H9 (cell line): ENCODE measurements at regions not wholly inside any gene's neighbourhood (a gene's known extent, or its start where the extent isn't known, plus 50 kb on each side); places are given as distances from the start of the nearest gene placed in this dataset.
A peak's percentile ranks its signal among the peaks of the same experiment; 100 is the strongest.

Experiments
- DNase-seq: peaks from one replicate; pipeline ENCODE4 v3.0.0-alpha.2; 2017
- H2AFZ ChIP-seq: one replicate; pipeline ENCODE4 v1.6.1; 2013; ENCODE audit warnings: mild to moderate bottlenecking, low read length, control low read depth, moderate library complexity
- H2AK5ac ChIP-seq: 2 replicates; pipeline ENCODE4 v1.6.1; 2013; ENCODE audit warnings: low read length, control low read depth, mixed read lengths; ENCODE audit not compliant: insufficient read length
- H2BK120ac ChIP-seq: one replicate; pipeline ENCODE4 v1.6.1; 2013; ENCODE audit warnings: low read depth, mild to moderate bottlenecking, low read length, control low read depth, inconsistent platforms; ENCODE audit not compliant: poor library complexity, severe bottlenecking
- H2BK12ac ChIP-seq: 2 replicates; pipeline ENCODE4 v1.6.1; 2013; ENCODE audit warnings: low read length, control low read depth, mixed read lengths, low read depth; ENCODE audit not compliant: insufficient read length
- H2BK15ac ChIP-seq: 2 replicates; pipeline ENCODE4 v1.6.1; 2013; ENCODE audit warnings: low read depth, low read length, control low read depth
- H2BK20ac ChIP-seq: one replicate; pipeline ENCODE4 v1.6.1; 2013; ENCODE audit warnings: low read depth, mild to moderate bottlenecking, low read length, control low read depth, inconsistent platforms; ENCODE audit not compliant: poor library complexity, severe bottlenecking
- H2BK5ac ChIP-seq: 2 replicates; pipeline ENCODE4 v1.6.1; 2013; ENCODE audit warnings: low read length, control low read depth, mixed read lengths; ENCODE audit not compliant: insufficient read length
- H3K14ac ChIP-seq: 2 replicates; pipeline ENCODE4 v1.6.1; 2013; ENCODE audit warnings: low read length, control low read depth; ENCODE audit not compliant: insufficient read depth
- H3K18ac ChIP-seq: 2 replicates; pipeline ENCODE4 v1.6.1; 2013; ENCODE audit warnings: low read depth, mild to moderate bottlenecking, mixed read lengths, low read length, control low read depth; ENCODE audit not compliant: insufficient read length
- H3K23ac ChIP-seq: 2 replicates; pipeline ENCODE4 v1.6.1; 2013; ENCODE audit warnings: low read length, control low read depth, mixed read lengths, low read depth; ENCODE audit not compliant: insufficient read length
- H3K23me2 ChIP-seq: 2 replicates; pipeline ENCODE4 v1.6.1; 2013; ENCODE audit warnings: low read depth, mild to moderate bottlenecking, mixed read lengths, low read length, control low read depth; ENCODE audit not compliant: insufficient read length, poor library complexity, severe bottlenecking
- H3K27ac ChIP-seq: 2 replicates; pipeline ENCODE4 v1.5.1; 2013; ENCODE audit warnings: low read length, control low read depth, mixed read lengths, low read depth; ENCODE audit not compliant: insufficient read length
- H3K27me3 ChIP-seq: 2 replicates; pipeline ENCODE4 v1.6.1; 2013; ENCODE audit warnings: low read length, control low read depth, inconsistent platforms; ENCODE audit not compliant: insufficient read depth
- H3K4ac ChIP-seq: 2 replicates; pipeline ENCODE4 v1.6.1; 2013; ENCODE audit warnings: low read depth, mild to moderate bottlenecking, control low read depth, inconsistent platforms, low read length, moderate library complexity
- H3K4me1 ChIP-seq: 2 replicates; pipeline ENCODE4 v1.6.1; 2013; ENCODE audit warnings: low read length, control low read depth, inconsistent platforms; ENCODE audit not compliant: insufficient read depth
- H3K4me2 ChIP-seq: 2 replicates; pipeline ENCODE4 v1.6.1; 2013; ENCODE audit warnings: low read length, control low read depth, mixed read lengths; ENCODE audit not compliant: insufficient read length, insufficient read depth
- H3K56ac ChIP-seq: 2 replicates; pipeline ENCODE4 v1.6.1; 2013; ENCODE audit warnings: low read depth, mild to moderate bottlenecking, mixed read lengths, low read length, control low read depth; ENCODE audit not compliant: insufficient read length
- H3K79me1 ChIP-seq: 2 replicates; pipeline ENCODE4 v1.6.1; 2013; ENCODE audit warnings: low read depth, mild to moderate bottlenecking, moderate library complexity, low read length, control low read depth, inconsistent platforms; ENCODE audit not compliant: insufficient read depth, poor library complexity, severe bottlenecking
- H3K79me2 ChIP-seq: 2 replicates; pipeline ENCODE4 v1.6.1; 2013; ENCODE audit warnings: low read length, control low read depth, inconsistent platforms; ENCODE audit not compliant: insufficient read depth
- H3K9ac ChIP-seq: 2 replicates; pipeline ENCODE4 v1.6.1; 2013; ENCODE audit warnings: low read length, control low read depth, mixed read lengths; ENCODE audit not compliant: insufficient read length; ENCODE audit errors: extremely low read depth
- H3K9me3 ChIP-seq: one replicate; pipeline ENCODE4 v1.6.1; 2013; ENCODE audit warnings: low read depth, low read length, inconsistent platforms; ENCODE audit not compliant: control insufficient read depth
- H3T11ph ChIP-seq: one replicate; pipeline ENCODE4 v1.6.1; 2013; ENCODE audit warnings: mild to moderate bottlenecking, low read length, control low read depth, inconsistent platforms
- H4K20me1 ChIP-seq: one replicate; pipeline ENCODE4 v1.6.1; 2013; ENCODE audit not compliant: control insufficient read depth, insufficient read length, insufficient read depth
- H4K5ac ChIP-seq: 2 replicates; pipeline ENCODE4 v1.6.1; 2013; ENCODE audit warnings: low read depth, mild to moderate bottlenecking, mixed read lengths, low read length, control low read depth; ENCODE audit not compliant: insufficient read length
- H4K8ac ChIP-seq: replicated peaks from 2 replicates; pipeline ENCODE4 v1.6.1; 2013; ENCODE audit warnings: low read length, control low read depth, mixed read lengths, low read depth; ENCODE audit not compliant: insufficient read length
- H4K91ac ChIP-seq: 2 replicates; pipeline ENCODE4 v1.6.1; 2013; ENCODE audit warnings: low read depth, mild to moderate bottlenecking, moderate library complexity, mixed read lengths, low read length, control low read depth; ENCODE audit not compliant: insufficient read length
- H3K27ac Mint-ChIP-seq, 3 experiments: 2 replicates in 2 of 3; 3 replicates in 1 of 3; pipeline ENCODE4 v1.8.0; 2020 to 2021; ENCODE audit warnings: mixed read lengths in 3 of 3, mild to moderate bottlenecking in 1 of 3, moderate library complexity in 1 of 3
- H3K27me3 Mint-ChIP-seq: 2 replicates; pipeline ENCODE4 v1.8.0; 2021; ENCODE audit warnings: low read depth, mild to moderate bottlenecking, moderate library complexity, mixed read lengths
- H3K36me3 Mint-ChIP-seq, 3 experiments: 2 replicates in 2 of 3; 3 replicates in 1 of 3; pipeline ENCODE4 v1.8.0; 2020 to 2021; ENCODE audit warnings: low read depth in 3 of 3, mixed read lengths in 3 of 3; ENCODE audit not compliant: insufficient read depth in 1 of 3
- H3K4me1 Mint-ChIP-seq, 2 experiments: 2 replicates each; pipeline ENCODE4 v1.8.0; 2020; ENCODE audit warnings: mixed read lengths in 2 of 2
- H3K4me3 Mint-ChIP-seq, 2 experiments: 2 replicates in 1 of 2; 3 replicates in 1 of 2; pipeline ENCODE4 v1.8.0; 2020 to 2021; ENCODE audit warnings: mild to moderate bottlenecking in 2 of 2, mixed read lengths in 2 of 2, moderate library complexity in 1 of 2
- H3K9me3 Mint-ChIP-seq, 2 experiments: 2 replicates in 1 of 2; 3 replicates in 1 of 2; pipeline ENCODE4 v1.8.0; 2020; ENCODE audit warnings: mild to moderate bottlenecking in 2 of 2, mixed read lengths in 2 of 2, moderate library complexity in 1 of 2
- WGBS: extraction: QIAGEN DNeasy Blood & Tissue Kit; methylation state at CpG from one replicate; pipeline ENCODE4 v1.1.7; 2013; ENCODE audit warnings: missing lambda C conversion rate, low lambda C conversion rate, mixed read lengths; ENCODE audit not compliant: insufficient read length; ENCODE audit errors: extremely low coverage; 5-methylcytosine and 5-hydroxymethylcytosine counted together
- TF ChIP-seq, protein P1 (sequence below): fragments of 200-600 bp; sonication (generic); conservative IDR thresholded peaks from 3 replicates; pipeline ENCODE4 v1.8.0; 2021; ENCODE audit warnings: antibody characterized with exemption, mild to moderate bottlenecking

DNA sequence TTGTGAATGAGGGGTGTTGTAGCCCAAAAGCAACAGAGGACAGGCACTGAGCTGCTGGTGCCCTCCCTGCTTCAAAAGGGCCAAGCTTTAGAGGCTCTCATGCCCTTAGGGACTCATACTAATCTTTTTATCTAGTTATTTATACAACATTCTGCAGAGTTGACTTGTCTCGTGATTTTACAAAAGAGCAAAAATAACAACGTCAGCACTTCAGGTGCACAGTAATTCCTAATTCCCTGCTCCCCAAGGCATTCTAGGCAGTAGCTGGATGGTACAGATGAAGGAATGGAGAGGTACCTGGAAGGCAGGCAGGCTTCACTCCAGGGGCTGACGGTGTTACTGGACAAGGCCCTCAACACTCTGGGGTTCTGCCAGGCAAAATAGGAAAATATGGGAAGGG lies 406.7 kb upstream of the CCL2 start:
- peak overlapping the region in 1 of 3 experiments; percentile 44; a peak in 1 of 7 replicates for H3K27ac Mint-ChIP-seq
- peaks cover 0 to 2% of the 10 kb centered on the region in 2 experiments; a peak in 1 of 5 replicates for H3K9me3 Mint-ChIP-seq
- Histone ChIP-seq H3K27ac (no peak overlapping the region), H2BK120ac (no peak overlapping the region), H3T11ph (no peak overlapping the region), H2BK15ac (no peak overlapping the region), H3K79me2 (no peaks in the 10 kb centered on the region), H2AFZ (no peak overlapping the region), H3K9ac (no peak overlapping the region), H4K91ac (no peak overlapping the region), H3K18ac (no peak overlapping the region), H2BK12ac (no peak overlapping the region), H4K5ac (no peak overlapping the region), H2BK5ac (no peak overlapping the region), H3K4me2 (no peak overlapping the region), H3K23ac (no peak overlapping the region), H3K56ac (no peak overlapping the region), H2BK20ac (no peak overlapping the region), H4K8ac (no peak overlapping the region), H3K79me1 (no peaks in the 10 kb centered on the region), H3K4ac (no peak overlapping the region), H3K4me1 (no peaks in the 10 kb centered on the region), H3K9me3 (no peaks in the 10 kb centered on the region), H2AK5ac (no peak overlapping the region), H3K14ac (no peak overlapping the region; the same call in 1 of the 2 replicates), H3K23me2 (no peaks in the 10 kb centered on the region), H4K20me1 (no peaks in the 10 kb centered on the region), H3K27me3 (peaks cover 2% of the 10 kb centered on the region; the same call in 1 of the 2 replicates)
- H3K36me3 Mint-ChIP-seq: no peaks in the 10 kb centered on the region
- DNase-seq: no peak
- TF ChIP-seq, protein P1, sequence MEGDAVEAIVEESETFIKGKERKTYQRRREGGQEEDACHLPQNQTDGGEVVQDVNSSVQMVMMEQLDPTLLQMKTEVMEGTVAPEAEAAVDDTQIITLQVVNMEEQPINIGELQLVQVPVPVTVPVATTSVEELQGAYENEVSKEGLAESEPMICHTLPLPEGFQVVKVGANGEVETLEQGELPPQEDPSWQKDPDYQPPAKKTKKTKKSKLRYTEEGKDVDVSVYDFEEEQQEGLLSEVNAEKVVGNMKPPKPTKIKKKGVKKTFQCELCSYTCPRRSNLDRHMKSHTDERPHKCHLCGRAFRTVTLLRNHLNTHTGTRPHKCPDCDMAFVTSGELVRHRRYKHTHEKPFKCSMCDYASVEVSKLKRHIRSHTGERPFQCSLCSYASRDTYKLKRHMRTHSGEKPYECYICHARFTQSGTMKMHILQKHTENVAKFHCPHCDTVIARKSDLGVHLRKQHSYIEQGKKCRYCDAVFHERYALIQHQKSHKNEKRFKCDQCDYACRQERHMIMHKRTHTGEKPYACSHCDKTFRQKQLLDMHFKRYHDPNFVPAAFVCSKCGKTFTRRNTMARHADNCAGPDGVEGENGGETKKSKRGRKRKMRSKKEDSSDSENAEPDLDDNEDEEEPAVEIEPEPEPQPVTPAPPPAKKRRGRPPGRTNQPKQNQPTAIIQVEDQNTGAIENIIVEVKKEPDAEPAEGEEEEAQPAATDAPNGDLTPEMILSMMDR: no peak
- no peak overlapping the region for H3K4me3 Mint-ChIP-seq
- no CpG with 5 or more reads among the region's 3 CpGs for WGBS
- peaks cover 2% of the 10 kb centered on the region for H3K27me3 Mint-ChIP-seq
- peaks cover 4% of the 10 kb centered on the region in 2 experiments; a peak in 1 of 4 replicates for H3K4me1 Mint-ChIP-seq
